ENCODE measurements at regions not wholly inside any gene's neighbourhood (a gene's known extent, or its start where the extent isn't known, plus 50 kb on each side); places are given as distances from the start of the nearest gene placed in this dataset.

DNA sequence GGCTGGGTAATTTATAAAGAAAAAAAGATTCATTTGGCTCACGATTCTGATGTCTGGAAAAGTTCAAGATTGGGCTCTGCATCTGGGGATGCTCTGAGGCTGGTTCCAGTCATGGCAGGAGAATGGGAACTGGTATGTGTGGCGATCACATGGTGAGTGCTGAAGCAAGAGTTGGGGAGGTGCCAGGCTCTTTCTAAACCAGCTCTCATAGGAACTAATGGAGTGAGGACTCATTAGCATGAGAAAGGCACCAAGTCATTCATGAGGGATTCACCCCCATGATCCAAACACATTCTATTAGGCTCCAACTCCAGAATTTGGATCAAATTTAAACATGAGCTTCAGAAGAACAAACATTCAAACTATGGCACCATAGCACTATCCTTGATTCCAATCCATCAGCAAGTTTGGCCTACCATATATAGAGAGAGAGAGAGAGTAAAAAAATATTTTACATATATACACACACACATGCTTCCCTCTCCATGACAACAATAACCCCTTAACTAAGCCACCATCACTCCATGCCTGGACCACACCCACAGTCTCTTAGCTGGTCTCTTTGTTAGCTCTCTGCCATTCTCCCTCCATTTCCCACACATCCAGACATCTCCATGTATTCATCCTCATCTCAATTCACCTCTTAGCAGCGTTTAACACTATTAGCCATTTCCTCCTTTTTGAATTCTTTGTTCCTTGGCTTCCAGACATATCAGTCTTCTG is 57.9 kb downstream of the NPY start:
- DNase-seq = no peak
- Histone ChIP-seq H3K36me3 (no peaks in the 10 kb centered on the region), H3K4me3 (no peak overlapping the region), H3K27ac (no peak overlapping the region), H3K4me1 (no peaks in the 10 kb centered on the region), H3K27me3 (peaks cover 0 to 3% (median 0%) of the 10 kb centered on the region in 4 donors), H3K9me3 (no peaks in the 10 kb centered on the region)
- TF ChIP-seq, protein P1, sequence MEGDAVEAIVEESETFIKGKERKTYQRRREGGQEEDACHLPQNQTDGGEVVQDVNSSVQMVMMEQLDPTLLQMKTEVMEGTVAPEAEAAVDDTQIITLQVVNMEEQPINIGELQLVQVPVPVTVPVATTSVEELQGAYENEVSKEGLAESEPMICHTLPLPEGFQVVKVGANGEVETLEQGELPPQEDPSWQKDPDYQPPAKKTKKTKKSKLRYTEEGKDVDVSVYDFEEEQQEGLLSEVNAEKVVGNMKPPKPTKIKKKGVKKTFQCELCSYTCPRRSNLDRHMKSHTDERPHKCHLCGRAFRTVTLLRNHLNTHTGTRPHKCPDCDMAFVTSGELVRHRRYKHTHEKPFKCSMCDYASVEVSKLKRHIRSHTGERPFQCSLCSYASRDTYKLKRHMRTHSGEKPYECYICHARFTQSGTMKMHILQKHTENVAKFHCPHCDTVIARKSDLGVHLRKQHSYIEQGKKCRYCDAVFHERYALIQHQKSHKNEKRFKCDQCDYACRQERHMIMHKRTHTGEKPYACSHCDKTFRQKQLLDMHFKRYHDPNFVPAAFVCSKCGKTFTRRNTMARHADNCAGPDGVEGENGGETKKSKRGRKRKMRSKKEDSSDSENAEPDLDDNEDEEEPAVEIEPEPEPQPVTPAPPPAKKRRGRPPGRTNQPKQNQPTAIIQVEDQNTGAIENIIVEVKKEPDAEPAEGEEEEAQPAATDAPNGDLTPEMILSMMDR (IDR thresholded peaks at IDR 0.05) = no peak
- no peak for TF ChIP-seq POLR2A (IDR thresholded peaks at IDR 0.05)
- WGBS, 2 donors = 64 to 66% methylated on average over 3 of the region's 3 CpGs
- intact Hi-C loops (cut with DNase I) = no loop called here

DNA sequence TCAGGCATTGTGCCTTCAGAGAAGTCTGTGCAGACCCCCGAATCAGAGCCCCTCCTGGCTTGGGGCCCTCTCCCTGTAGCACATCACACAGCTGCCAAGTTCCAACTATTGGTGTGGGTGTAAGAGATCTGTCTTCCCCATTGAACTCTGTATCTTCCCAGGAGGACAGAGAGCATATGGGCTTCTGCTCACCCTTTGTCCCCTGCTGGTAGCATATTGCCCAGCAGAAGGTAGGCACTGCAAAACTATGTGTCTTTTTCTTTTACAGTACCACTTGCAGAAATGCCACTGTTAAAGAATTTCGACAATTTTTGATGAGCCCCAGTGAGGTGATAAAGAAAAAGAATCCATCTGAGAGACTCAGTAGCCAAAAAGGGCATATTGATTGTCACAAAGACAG is 59.6 kb downstream of the NPY start:
- 29 to 45% methylated on average over 1 to 2 of the region's 2 CpGs for WGBS, 2 donors
- DNase-seq = no peak
- TF ChIP-seq POLR2A (IDR thresholded peaks at IDR 0.05) = no peak
- TF ChIP-seq, protein P1 (IDR thresholded peaks at IDR 0.05) = no peak

DNA sequence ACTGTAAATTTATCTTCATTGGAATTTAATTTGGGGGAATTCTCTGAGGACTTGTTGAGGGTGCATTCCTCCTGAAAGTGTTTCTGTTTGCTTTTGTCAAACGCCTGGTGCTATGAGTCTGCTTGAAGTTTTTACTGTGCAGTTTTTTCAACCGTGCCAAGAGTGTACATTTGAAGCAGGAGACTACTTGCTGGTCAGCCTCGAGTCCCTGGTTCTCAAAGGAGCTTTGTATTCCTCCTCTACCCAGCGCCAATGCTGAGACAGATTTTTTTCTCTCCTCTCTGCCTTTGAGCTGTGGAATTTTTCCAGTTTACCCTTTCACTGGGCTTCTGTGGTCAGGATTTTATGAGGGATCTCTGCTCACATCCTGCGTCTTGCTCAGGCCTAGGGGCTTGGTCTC is 62.1 kb downstream of the NPY start:
- Histone ChIP-seq H3K36me3 (no peaks in the 10 kb centered on the region), H3K4me1 (no peaks in the 10 kb centered on the region), H3K27me3 (no peaks in the 10 kb centered on the region), H3K9me3 (no peaks in the 10 kb centered on the region), H3K4me3 (no peak overlapping the region), H3K27ac (no peak overlapping the region)
- TF ChIP-seq, protein P1 (IDR thresholded peaks at IDR 0.05) = no peak
- no peak for TF ChIP-seq POLR2A (IDR thresholded peaks at IDR 0.05)
- 39 to 40% methylated on average over 5 of the region's 5 CpGs for WGBS, 2 donors
- intact Hi-C loops (cut with DNase I) = no loop called here
- DNase-seq = no peak

More for the DNA sequence above, 59.6 kb downstream of the NPY start:
- no peaks in the 10 kb centered on the region for H3K36me3 ChIP-seq
- no peaks in the 10 kb centered on the region for H3K4me1 ChIP-seq
- intact Hi-C loops (cut with DNase I) = no loop called here
- no peak overlapping the region for H3K27ac ChIP-seq
- no peaks in the 10 kb centered on the region for H3K9me3 ChIP-seq
- H3K27me3 ChIP-seq = no peaks in the 10 kb centered on the region
- H3K4me3 ChIP-seq = no peak overlapping the region

DNA sequence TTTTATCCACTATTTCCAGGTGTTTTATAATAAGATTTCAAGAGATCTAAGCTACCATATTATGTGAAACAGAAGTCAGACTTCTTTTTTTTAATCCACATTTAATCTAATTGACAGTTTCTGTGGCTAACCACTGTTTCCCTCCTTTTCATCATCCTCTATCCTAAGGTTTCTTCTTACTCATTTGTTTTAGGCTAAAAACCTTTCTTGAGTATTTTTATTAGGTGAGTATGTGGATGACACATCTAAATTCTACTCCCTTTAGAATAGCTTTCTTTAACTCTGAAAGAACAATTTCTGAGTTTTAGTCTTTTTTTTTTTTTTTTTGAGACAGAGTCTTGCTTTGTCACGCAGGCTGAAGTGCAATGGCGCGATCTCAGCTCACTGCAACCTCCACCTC is 62.7 kb downstream of the NPY start:
- no peaks in the 10 kb centered on the region for H3K9me3 ChIP-seq
- H3K4me1 ChIP-seq = no peaks in the 10 kb centered on the region
- no peak for TF ChIP-seq POLR2A (IDR thresholded peaks at IDR 0.05)
- TF ChIP-seq, protein P1 (IDR thresholded peaks at IDR 0.05) = no peak
- 96 to 97% methylated on average over 3 of the region's 3 CpGs for WGBS, 2 donors
- no peak for DNase-seq
- no peaks in the 10 kb centered on the region for H3K36me3 ChIP-seq
- no peak overlapping the region for H3K27ac ChIP-seq
- no peak overlapping the region for H3K4me3 ChIP-seq
- H3K27me3 ChIP-seq = no peaks in the 10 kb centered on the region
- intact Hi-C loops (cut with DNase I) = no loop called here

DNA sequence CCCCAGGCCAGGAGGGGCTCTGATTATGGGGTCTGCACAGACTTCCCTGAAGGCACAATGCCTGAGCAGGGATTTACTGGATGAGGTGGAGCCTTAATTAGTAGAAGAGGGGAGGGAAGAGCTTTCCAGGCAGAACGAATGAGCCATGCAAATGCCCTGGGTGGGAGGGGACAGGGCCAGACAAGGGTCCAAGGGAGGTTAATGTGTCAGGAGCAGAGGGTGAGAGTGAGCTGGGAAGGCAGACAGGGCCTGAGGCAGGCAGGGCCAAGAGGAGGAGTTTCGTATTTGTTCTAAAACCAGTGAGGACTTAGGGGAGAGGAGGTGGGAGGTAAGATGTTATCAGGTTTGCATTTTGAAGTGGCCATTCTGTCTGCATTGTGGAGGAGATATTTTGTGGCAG is 65.3 kb downstream of the NPY start:
- H3K4me3 ChIP-seq = no peak overlapping the region
- 45 to 46% methylated on average over 2 of the region's 2 CpGs for WGBS, 2 donors

More for the DNA sequence above, 65.3 kb downstream of the NPY start:
- Histone ChIP-seq H3K27me3 (no peaks in the 10 kb centered on the region), H3K36me3 (no peaks in the 10 kb centered on the region), H3K27ac (no peak overlapping the region), H3K4me1 (no peaks in the 10 kb centered on the region), H3K9me3 (no peaks in the 10 kb centered on the region)
- DNase-seq = no peak
- intact Hi-C loops (cut with DNase I) = no loop called here
- TF ChIP-seq, protein P1 (IDR thresholded peaks at IDR 0.05) = no peak
- TF ChIP-seq POLR2A (IDR thresholded peaks at IDR 0.05) = no peak

All from esophagus squamous epithelium (tissue), 5 donors.